ENCODE measurements at regions not wholly inside any gene's neighbourhood (a gene's known extent, or its start where the extent isn't known, plus 50 kb on each side); places are given as distances from the start of the nearest gene placed in this dataset.

DNA sequence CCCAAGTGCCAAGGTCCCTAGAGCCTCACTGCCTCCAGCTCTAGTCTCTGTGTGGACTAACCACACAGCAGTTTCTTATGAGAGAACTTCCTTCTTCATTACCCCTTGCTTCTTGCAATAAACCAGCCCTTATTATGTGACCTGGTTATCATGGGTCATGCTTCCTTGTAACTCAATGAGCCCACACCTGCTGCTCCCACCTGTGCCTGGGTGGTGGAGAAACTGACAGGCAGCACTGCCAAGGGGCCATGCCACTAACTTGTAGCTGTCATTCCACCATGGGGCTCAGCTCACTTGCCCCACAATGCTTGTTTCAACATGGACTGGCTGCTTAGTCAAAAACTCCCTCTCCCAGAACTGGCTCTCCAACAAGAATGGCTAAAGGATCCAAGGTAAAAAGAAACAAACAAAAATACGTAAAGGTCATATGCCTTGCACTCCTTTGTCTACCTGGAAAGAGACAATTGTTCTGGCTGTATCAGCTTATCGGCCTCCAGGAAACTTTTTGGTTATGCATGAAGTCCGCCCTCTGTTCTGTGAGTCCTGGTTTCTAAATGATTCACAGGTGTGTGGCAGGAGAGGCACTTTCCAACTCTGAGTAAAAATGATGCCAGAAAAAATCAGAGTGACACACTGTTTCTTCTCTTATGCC, 446.4 kb downstream of the COG6 start:
- FAIRE-seq (no peak), DNase-seq (ENCODE audit: low spot score in 2 of 2) (no peak)

- no peak for DNase-seq (ENCODE audit: low spot score in 2 of 2)
- no peak for FAIRE-seq
These were observed 446.9 kb downstream of the COG6 start for GRCh38 chr13:40102360-40102727.

DNA sequence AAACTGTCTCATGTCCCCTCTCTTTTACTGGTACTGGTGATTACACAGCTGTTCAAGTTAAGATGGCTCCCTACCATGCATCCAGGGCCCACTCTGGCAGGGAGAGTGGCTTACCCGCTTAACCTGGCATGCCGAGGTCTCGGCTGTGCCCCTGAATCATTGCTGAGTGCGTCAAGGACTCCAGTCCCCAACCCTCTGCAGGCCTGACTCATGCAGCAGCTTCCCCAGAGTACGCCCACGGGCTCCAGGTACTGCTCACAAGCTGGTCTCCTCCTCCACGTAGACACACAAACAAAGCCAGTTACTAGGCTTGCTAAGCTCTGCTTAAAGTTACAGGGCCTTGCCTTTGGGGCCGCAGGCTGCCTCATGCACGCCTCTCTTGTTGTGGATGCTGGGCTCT, 447.4 kb downstream of the COG6 start:
- FAIRE-seq (no peak), DNase-seq (ENCODE audit: low spot score in 2 of 2) (peak in 1 of 2 donors; percentile 18)

- FAIRE-seq (no peak), DNase-seq (ENCODE audit: low spot score in 2 of 2) (no peak)
These were observed 448.4 kb downstream of the COG6 start for GRCh38 chr13:40103864-40104263.

GRCh38 chr13:40105231-40105630, 449.8 kb downstream of the COG6 start:
- FAIRE-seq (no peak), DNase-seq (ENCODE audit: low spot score in 2 of 2) (no peak)

DNA sequence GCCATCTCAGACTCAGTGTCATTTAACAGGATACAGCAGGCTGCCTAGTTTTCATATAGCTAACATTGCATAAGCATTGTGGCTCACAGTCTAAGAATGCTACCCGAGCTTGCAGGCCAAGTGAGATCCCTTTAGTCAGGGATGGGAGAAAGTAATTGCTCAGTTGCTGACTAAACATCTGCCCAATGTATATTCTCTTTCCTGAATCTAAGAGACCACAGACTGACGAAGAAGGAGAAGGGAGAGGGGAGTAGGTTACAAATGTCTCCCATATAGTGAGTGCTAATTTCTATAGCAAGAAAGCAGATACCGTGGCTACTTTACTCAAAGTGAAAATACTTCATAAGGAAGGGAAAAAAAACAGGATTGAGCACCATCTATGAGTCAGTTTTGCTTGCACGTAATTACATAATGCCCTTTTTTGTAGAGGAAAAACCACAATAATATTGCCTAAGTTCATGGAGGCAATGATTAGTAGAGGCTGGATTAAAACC, 453.9 kb downstream of the COG6 start:
- no peak for DNase-seq (ENCODE audit: low spot score in 2 of 2)
- FAIRE-seq = no peak

DNA sequence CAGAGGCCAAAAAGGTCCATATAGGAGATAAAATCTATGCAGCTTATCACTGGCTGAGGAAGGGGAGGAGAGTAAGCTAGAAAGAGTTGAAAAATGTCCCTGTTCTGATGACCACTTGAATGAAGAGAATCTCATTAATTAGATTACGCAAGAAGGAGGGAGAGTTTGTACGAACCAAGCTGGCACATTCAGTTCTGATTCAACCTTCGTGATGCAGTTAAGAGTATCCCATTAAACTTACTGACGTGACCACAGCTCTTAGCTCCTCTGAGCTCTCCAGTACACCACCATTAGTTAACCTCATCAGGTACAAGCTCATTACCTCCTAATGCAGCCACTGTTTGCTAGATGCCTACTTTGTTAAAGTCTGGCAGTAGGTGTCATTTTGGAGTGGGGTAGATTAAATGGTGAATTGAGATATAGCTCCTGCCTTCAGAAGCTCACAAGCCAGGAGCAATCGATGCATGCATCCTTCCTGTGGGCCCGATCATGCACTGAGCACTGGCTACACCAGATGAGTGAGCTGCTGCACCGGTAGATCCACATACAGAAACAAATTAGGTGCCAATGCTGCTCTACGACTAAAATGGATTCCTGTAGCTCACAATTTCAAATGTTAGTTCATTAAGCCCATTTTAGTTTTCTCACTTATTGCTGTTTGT, 458.3 kb downstream of the COG6 start:
- no peak for DNase-seq (ENCODE audit: low spot score in 2 of 2)
- FAIRE-seq = no peak

DNA sequence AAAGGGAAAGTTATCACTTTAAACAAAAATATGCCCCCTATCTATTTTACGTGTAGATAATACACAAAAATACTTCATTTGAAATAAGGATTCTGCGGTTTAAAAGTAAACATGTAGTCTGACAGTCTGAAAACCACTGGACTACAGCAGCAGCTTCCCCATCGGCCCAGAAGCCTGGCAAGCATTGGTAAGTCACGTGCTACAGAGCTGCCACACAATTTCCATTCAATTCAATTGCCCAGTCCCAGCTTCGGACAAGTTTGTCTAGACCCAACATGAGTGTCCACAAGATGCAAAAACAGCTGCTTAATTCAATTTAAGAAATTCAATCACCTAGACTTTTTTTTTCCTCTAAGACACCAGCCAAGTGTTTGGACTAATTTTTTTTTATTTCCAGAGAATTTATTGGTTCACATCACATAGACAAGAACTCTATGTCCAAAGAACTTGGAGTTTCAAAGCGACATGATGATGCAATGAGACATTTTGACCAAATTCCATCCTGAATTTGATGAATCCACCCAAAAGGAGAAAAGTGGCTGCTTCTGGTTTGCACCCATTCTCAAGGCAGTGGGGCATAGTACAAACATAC, 458.9 kb downstream of the COG6 start:
- DNase-seq (ENCODE audit: low spot score in 2 of 2) (peak in 1 of 2 donors; percentile 3), FAIRE-seq (no peak)

GRCh38 chr13:40115426-40115825, 460.0 kb downstream of the COG6 start:
- DNase-seq (ENCODE audit: low spot score in 2 of 2) (no peak), FAIRE-seq (no peak)

DNA sequence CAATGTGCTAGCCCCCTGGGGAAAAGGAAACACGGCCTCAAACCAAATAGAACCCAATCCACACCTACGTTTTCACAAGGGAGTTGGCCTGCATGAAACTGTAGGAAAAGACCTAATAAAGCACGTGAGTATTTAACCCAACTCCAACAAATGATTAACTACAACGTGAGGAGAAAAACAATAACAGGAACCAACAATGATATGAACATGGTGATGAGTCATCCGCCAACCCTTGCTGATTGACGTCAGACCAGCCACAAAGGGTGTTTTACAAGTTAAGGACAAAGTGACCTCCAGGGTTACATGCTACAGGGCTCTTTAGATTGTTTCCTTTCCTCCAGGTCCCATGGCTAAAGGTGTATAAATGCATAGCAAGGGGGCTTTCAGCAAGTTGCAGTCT, 460.5 kb downstream of the COG6 start:
- DNase-seq (ENCODE audit: low spot score in 2 of 2) = no peak
- no peak for FAIRE-seq

DNA sequence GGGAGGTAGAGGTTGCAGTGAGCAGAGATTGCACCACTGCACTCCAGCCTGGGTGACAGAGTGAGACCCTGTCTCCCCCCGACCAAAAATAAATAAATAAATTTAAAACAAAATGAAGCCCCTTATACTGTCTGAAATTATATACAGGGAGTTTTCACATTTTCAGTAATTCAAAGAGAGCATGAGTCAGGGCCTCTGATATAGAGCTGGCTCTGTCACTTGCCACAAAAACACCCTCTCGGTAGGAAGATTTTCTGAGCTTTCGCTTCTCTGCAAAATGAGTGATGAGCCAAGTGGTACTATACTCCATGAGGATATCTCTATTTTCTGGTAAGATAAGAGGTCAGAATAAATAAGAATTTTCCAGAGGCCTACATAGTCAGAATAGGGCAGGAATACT, 462.9 kb downstream of the COG6 start:
- FAIRE-seq (no peak), DNase-seq (ENCODE audit: low spot score in 2 of 2) (no peak)

DNA sequence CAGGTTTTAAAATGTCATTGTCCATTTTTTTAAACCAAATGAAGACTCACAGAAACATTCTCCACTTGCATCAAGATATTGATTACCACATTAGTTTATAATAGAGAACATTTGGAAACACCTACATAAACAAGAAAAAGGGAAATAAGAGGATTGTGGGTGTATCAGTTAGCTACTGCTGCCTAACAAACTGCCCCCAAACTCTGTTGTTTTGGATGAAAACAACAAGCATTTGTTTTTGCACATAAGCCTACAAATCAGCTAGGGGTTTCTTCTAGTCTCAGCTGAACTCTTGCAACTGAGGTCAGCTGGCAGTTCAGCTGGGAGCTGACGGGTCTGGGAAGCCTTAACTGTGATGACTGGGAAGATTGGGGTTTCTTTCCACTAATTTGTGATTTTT, 464.4 kb downstream of the COG6 start:
- FAIRE-seq (no peak), DNase-seq (ENCODE audit: low spot score in 2 of 2) (no peak)

DNA sequence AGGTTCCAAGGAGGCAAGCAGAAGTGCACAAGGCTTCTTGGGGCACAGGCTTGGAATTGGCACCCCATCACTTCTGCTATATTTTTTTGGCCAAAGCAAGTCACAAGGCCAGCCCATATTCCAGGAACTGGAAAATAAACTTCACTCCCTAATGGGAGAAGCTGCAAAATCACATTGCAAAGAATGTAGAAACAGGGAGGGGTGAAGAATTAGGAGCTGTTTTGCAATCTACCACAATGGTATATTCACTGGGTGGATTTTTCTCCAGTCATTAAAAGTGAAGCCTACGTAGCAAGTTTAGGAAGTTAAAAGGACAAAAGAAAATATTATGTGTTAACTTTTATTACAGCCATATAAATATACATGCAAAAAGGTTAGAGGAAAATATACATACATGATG, 464.8 kb downstream of the COG6 start:
- FAIRE-seq = no peak
- no peak for DNase-seq (ENCODE audit: low spot score in 2 of 2)

- FAIRE-seq (no peak), DNase-seq (ENCODE audit: low spot score in 2 of 2) (no peak)
These were observed 465.3 kb downstream of the COG6 start for GRCh38 chr13:40120781-40121180.

DNA sequence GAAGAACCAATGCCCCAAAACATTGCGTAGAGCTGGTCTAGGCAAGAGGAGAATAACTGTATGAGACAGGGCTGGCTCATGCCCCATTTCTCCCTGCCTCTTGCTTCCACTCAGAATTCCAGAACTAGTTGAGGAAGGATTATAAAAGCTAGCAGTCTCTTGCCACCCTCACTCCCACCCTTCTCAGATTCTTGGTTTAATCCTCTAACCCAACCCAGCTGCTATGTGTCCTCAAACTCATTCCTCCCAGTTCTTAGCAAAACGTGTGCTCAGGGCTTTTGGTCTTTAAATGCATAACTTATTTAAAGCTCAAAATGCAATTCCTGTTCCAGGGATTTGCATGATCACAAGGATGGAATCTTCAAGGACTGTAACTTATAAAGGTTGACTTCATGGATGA, 466.3 kb downstream of the COG6 start:
- FAIRE-seq = no peak
- DNase-seq (ENCODE audit: low spot score in 2 of 2) = no peak

GRCh38 chr13:40123962-40124632, 468.6 kb downstream of the COG6 start:
- no peak for FAIRE-seq
- DNase-seq (ENCODE audit: low spot score in 2 of 2) = no peak

DNA sequence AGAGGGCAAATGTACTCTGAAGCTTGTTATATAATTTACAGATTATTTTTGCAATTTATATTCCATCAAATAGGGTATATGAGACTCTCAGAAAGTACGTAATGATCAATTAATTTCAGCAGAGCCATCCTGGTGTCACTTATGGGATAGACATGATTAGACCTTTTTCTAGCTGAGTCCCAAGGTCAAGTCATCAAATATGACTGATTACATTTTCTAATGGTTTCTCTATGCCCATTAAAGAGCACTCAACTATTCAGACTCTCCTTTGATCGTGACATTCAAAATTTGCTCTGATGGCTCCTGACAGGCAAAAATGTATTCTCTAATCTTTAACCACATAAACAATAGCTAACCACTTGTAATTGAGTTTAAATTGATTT, 469.2 kb downstream of the COG6 start:
- no peak for FAIRE-seq
- no peak for DNase-seq (ENCODE audit: low spot score in 2 of 2)

DNA sequence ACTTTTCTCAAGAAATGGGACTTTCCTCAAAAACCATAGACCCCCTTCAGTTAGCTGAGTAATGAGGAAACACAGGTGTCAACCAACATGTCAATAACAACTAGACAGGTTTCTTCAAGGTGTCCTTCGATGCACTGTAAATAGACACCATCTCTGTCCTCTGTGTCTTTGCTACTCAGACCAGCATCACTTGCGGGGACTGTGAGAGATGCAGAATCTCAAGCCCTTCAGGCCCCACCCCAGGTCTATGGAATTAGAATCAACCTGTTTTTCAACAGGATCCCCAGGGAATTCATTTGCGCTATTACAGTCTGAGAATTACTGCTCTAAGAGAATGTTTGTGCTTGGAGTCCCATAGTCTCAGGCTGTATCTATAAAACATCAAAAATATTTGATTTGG, 469.9 kb downstream of the COG6 start:
- FAIRE-seq = no peak
- no peak for DNase-seq (ENCODE audit: low spot score in 2 of 2)

- DNase-seq (ENCODE audit: low spot score in 2 of 2) (no peak), FAIRE-seq (no peak)
These were observed 471.0 kb downstream of the COG6 start for GRCh38 chr13:40126306-40127085.

DNA sequence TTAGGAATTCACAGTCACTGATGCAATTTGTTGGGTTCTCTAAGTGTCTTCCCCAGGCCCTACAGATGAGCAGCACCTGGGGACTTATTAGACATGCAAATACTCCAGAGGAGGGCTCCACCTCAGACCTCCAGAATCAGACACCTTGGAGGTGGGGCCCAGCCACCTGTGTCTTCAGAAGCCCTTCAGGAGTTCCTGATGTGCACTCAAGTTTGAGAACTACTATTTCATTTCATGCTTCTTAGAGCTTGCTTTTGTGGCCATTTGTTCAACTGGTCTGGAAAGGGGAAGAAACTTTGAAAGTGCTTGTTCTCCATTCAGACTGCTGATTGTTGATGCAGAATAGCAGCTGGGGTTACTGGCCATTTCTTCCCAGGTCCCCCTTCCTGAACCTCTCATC, 472.0 kb downstream of the COG6 start:
- DNase-seq (ENCODE audit: low spot score in 2 of 2) (no peak), FAIRE-seq (no peak)

GRCh38 chr13:40127925-40128324, 472.5 kb downstream of the COG6 start:
- no peak for FAIRE-seq
- DNase-seq (ENCODE audit: low spot score in 2 of 2) = no peak
